ENCODE measurements at regions not wholly inside any gene's neighbourhood (a gene's known extent, or its start where the extent isn't known, plus 50 kb on each side); places are given as distances from the start of the nearest gene placed in this dataset.

DNA sequence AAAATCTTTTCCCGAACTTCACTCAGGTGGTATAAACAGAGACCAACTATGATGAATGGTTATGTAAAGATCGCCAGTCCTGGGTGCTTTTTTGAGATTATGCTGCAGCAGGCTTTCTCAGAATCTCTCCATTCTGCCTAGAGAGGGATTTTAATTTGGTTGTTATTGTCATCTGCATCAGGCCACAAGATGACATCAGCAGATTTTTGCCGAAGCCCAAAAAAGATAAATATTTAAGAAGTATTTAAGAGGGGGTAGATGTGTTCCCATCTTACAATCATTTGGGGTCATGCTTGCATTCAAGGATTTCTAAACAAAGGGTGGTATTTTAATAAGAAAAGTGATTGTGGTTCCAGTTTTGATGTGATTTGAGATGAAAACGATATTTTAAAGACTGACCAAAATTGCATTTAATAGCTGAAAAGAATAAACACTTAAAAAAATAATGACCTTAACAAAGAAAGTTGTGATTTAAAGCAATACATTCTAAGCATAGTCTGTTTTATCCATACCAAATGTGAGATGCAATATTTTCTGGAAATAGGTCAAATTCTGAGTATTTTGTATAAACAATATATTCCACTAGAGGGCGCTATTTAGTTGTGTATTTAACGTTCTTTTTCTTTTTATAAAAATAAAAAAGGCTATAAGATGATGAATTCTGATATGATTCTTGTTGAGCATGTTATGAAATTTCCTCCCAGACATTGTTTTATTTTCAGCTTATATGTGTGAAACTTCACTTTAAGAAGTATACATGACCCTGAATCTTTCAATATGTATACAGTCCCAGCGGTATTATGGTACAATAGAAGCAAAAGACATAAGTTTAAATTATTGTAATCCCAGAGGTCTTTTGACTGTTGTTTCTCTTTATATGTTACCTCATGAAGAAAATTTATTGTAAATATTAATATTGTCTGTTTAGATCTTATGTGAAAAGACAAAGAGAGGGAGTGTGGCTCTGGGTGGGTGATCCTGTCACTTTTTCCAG, 51.0 kb upstream of the ZFP64 start:
- Mint-ChIP-seq H3K9me3 (peaks cover 12% of the 10 kb centered on the region), H3K27me3 (ENCODE audit: low read depth, poor library complexity) (peaks cover 14% of the 10 kb centered on the region), H3K27ac (no peak overlapping the region), H3K4me3 (no peak overlapping the region), H3K36me3 (ENCODE audit: low read depth) (no peaks in the 10 kb centered on the region), H3K4me1 (no peaks in the 10 kb centered on the region)
- TF ChIP-seq, protein P1, sequence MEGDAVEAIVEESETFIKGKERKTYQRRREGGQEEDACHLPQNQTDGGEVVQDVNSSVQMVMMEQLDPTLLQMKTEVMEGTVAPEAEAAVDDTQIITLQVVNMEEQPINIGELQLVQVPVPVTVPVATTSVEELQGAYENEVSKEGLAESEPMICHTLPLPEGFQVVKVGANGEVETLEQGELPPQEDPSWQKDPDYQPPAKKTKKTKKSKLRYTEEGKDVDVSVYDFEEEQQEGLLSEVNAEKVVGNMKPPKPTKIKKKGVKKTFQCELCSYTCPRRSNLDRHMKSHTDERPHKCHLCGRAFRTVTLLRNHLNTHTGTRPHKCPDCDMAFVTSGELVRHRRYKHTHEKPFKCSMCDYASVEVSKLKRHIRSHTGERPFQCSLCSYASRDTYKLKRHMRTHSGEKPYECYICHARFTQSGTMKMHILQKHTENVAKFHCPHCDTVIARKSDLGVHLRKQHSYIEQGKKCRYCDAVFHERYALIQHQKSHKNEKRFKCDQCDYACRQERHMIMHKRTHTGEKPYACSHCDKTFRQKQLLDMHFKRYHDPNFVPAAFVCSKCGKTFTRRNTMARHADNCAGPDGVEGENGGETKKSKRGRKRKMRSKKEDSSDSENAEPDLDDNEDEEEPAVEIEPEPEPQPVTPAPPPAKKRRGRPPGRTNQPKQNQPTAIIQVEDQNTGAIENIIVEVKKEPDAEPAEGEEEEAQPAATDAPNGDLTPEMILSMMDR (IDR thresholded peaks at IDR 0.05), result peak; percentile 76
- DNase-seq, result no peak

Data from nephron progenitor cell (in vitro differentiated cells).